Epithelial cell of proximal tubule (primary cell): ENCODE measurements at regions not wholly inside any gene's neighbourhood (a gene's known extent, or its start where the extent isn't known, plus 50 kb on each side); places are given as distances from the start of the nearest gene placed in this dataset.
A peak's percentile ranks its signal among the peaks of the same experiment; 100 is the strongest.

Experiments
- DNase-seq: peaks from one replicate; pipeline ENCODE4 v3.0.0-alpha.2; 2011; ENCODE audit warnings: low read depth
- H3K4me3 ChIP-seq: 2 replicates; pipeline ENCODE4 v1.5.1; 2011; ENCODE audit warnings: low read depth, mild to moderate bottlenecking, low read length
- TF ChIP-seq, protein P1 (sequence below): conservative IDR thresholded peaks from 2 replicates; pipeline ENCODE4 v1.5.1; 2012; ENCODE audit warnings: low read depth, mild to moderate bottlenecking, low read length

DNA sequence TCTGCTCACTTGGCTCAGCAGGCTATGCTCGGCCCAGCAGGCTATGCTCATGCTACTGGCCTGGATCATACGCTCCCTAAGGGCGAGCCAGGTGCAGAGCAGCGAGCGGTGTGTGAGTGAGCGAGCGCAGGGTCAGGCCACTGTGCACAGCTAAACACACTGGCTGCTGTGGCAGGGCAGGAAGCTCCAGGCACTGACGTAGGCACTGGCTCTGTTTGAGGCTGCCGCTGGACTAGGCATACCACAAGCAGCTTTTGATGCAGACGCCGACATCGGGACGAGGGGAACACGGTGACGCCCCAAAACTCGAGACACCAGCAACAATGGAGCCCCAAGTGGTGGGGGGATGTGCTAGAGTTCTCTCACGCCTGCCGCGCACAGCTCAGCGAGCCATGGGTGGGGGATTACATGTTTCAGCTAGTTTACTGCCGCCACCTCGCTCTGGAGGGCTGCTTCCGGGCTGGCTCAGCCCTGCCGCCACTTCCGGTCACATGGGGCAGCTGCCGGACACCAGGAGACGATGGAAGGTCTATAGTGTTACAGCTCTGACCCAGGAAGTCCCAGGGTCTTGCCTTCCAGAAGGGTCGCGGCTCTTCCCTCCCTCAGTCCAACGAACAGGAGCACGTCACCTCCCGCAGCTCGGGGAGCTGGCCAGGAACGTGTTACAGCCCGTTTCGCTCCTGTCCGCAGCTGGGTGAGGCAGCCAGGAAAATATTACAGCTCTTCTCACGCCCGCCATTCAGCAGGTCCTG lies 1176.9 kb upstream of the LRRTM1 start:
- no peak for DNase-seq
- H3K4me3 ChIP-seq, result no peak overlapping the region
- TF ChIP-seq, protein P1, sequence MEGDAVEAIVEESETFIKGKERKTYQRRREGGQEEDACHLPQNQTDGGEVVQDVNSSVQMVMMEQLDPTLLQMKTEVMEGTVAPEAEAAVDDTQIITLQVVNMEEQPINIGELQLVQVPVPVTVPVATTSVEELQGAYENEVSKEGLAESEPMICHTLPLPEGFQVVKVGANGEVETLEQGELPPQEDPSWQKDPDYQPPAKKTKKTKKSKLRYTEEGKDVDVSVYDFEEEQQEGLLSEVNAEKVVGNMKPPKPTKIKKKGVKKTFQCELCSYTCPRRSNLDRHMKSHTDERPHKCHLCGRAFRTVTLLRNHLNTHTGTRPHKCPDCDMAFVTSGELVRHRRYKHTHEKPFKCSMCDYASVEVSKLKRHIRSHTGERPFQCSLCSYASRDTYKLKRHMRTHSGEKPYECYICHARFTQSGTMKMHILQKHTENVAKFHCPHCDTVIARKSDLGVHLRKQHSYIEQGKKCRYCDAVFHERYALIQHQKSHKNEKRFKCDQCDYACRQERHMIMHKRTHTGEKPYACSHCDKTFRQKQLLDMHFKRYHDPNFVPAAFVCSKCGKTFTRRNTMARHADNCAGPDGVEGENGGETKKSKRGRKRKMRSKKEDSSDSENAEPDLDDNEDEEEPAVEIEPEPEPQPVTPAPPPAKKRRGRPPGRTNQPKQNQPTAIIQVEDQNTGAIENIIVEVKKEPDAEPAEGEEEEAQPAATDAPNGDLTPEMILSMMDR, result no peak

DNA sequence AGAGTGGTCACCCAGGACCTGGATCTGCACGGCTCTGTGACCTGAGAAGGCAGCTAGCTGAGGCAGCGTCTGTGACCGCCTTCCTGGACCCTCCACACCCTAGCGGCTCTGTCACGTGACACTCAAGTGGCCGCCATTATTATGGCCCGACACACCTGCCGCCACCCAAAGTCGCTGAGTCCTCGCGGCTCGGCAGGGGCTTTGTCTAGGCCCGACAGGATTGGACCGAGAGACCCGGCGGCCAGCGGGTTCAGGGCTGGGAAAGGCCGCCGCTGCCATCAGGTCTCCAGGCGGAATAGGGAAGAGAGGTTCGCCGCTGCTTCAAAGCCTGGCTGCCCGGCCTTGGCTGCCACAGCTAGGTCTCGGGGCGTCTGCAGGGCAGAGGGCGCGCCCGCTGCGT lies 1162.5 kb upstream of the LRRTM1 start:
- H3K4me3 ChIP-seq, result no peak overlapping the region
- TF ChIP-seq, protein P1, result no peak
- DNase-seq, result no peak

DNA sequence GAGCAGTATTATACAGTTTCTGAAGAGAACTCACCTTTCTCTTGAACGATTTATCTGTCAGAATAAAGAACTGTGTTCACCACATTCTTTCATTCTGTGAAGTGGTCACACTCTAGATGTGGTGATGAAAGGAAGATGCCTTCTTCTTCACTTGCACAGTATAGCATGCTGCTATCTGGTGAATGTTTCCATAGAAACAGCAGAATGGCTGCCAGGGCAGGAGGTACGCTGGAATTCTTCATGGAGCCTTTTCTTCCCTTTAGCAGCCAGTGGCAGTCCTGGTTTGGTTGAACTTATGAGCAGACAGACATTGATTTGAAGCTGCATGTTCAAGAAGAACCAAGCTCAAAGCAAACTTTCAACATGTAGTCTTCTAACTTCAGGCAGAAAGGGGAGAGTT lies 1157.9 kb upstream of the LRRTM1 start:
- DNase-seq, result no peak
- TF ChIP-seq, protein P1, result no peak
- no peak overlapping the region for H3K4me3 ChIP-seq

DNA sequence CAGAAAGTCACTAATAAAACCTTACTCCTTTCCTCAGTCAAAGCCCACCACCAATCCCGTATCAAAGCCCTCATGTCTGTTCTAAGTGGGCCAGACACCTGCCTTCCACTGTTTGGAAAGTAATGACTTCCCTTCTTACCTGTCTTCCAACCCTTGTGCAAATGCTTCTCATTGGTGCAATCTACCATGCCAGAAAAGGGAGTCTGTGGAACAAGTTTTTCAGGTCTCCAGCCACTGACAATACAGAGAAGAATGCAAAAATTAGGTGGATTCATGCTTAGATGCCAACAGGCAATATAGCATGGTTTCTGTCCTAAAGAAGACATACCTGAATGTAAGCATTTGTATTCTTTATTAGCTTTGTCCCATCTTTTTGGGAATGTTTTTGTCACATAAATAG lies 1140.6 kb upstream of the LRRTM1 start:
- no peak overlapping the region for H3K4me3 ChIP-seq
- DNase-seq, result no peak
- TF ChIP-seq, protein P1, result no peak

DNA sequence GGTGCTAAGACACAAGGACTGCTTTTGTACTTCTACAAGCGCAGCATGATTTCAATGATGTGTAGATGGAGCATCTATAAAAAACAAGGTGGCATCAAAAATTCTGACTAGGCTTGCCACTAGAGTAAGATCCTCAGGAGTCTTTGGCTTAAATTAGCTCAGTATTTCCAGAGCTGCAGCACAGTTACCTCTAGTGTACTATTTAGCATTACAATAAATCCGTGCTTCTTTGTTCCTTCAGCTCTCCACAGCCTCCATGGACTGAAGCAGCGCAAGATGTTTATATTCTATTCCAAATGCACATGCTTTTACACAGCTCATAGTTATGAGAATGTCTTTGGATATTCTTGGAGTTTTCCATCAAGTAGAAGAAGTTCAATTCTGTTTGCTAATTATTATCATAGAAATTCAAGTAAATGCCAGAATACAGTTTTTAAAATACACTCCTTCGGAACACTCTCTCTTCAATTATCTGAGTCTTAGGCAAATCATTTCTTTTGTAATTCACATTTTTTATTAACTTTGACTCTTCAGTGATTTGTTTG lies 1133.0 kb upstream of the LRRTM1 start:
- DNase-seq, result no peak
- no peak overlapping the region for H3K4me3 ChIP-seq
- TF ChIP-seq, protein P1, result no peak

DNA sequence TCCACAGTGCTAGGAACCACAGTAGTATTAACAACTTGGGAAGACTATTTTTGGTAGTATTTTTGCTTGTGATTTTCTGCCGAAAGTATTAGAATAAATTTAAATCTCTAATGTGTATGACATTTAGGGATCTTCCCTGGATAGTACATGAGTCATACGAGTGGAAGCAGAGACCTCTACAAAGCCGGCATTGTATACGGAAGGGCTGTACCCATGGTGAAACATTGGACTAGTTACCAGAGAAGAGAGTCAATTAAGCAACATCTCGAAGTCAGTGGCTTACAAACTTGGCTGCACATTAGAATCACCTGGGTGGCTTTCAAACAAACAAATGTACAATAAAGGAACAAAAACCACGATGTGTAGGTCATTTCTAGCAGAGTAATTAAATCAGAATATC lies 1131.7 kb upstream of the LRRTM1 start:
- TF ChIP-seq, protein P1, result no peak
- H3K4me3 ChIP-seq, result no peak overlapping the region
- DNase-seq, result peak; percentile 18

DNA sequence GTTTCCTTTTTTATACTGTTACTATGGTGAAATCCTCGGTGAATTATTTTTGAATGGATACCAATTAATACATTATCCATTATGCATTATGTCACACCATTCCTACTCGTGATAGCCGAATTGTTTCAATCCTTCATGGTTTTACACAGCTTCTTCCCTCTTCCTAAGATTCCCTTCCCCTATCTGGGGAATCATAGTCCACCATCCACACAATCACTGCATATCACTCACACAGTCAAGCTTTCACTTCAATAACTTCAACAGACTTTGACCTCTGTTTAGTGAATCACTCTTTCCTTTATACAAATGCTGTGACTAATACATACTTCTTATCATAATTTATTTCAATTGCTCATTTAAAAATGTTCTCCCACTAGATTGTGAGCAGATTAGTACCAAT lies 1108.1 kb upstream of the LRRTM1 start:
- TF ChIP-seq, protein P1, result no peak
- no peak overlapping the region for H3K4me3 ChIP-seq
- peak; percentile 73 for DNase-seq
